ENCODE measurements at regions not wholly inside any gene's neighbourhood (a gene's known extent, or its start where the extent isn't known, plus 50 kb on each side); places are given as distances from the start of the nearest gene placed in this dataset.

- no peaks in the 10 kb centered on the region for H3K4me1 ChIP-seq (ENCODE audit: control insufficient read depth in 3 of 3, insufficient read depth in 3 of 3, low read length in 3 of 3)
- no peak overlapping the region for H3K9ac ChIP-seq (ENCODE audit: low read depth in 1 of 3, low read length in 3 of 3)
Observed at GRCh38 chr5:107230367-107230766, 440.4 kb downstream of the EFNA5 start.

GRCh38 chr5:107228226-107228625 lies 442.5 kb downstream of the EFNA5 start:
- Histone ChIP-seq H3K27ac (ENCODE audit: low read depth, low read length) (no peak overlapping the region), H3K4me3 (ENCODE audit: low read length in 3 of 3) (no peak overlapping the region), H3K27me3 (ENCODE audit: control insufficient read depth in 3 of 3, insufficient read depth in 3 of 3, low read length in 3 of 3) (no peaks in the 10 kb centered on the region), H3K9me3 (ENCODE audit: control insufficient read depth in 3 of 3, low read length in 3 of 3) (peaks cover 0 to 2% (median 0%) of the 10 kb centered on the region in 3 donors), H3K9ac (ENCODE audit: low read depth in 1 of 3, low read length in 3 of 3) (no peak overlapping the region), H3K36me3 (ENCODE audit: control insufficient read depth in 3 of 3, insufficient read depth in 3 of 3, low read length in 3 of 3) (no peaks in the 10 kb centered on the region), H3K4me1 (ENCODE audit: control insufficient read depth in 3 of 3, insufficient read depth in 3 of 3, low read length in 3 of 3) (no peaks in the 10 kb centered on the region)

More at GRCh38 chr5:107230367-107230766, 440.4 kb downstream of the EFNA5 start:
- Histone ChIP-seq H3K9me3 (ENCODE audit: control insufficient read depth in 3 of 3, low read length in 3 of 3) (peaks cover 0 to 2% (median 0%) of the 10 kb centered on the region in 3 donors), H3K36me3 (ENCODE audit: control insufficient read depth in 3 of 3, insufficient read depth in 3 of 3, low read length in 3 of 3) (no peaks in the 10 kb centered on the region), H3K4me3 (ENCODE audit: low read length in 3 of 3) (no peak overlapping the region), H3K27me3 (ENCODE audit: control insufficient read depth in 3 of 3, insufficient read depth in 3 of 3, low read length in 3 of 3) (no peaks in the 10 kb centered on the region), H3K27ac (ENCODE audit: low read depth, low read length) (no peak overlapping the region)

GRCh38 chr5:107224272-107224671 lies 446.5 kb downstream of the EFNA5 start:
- Histone ChIP-seq H3K27me3 (ENCODE audit: control insufficient read depth in 3 of 3, insufficient read depth in 3 of 3, low read length in 3 of 3) (no peaks in the 10 kb centered on the region), H3K27ac (ENCODE audit: low read depth, low read length) (no peak overlapping the region), H3K4me3 (ENCODE audit: low read length in 3 of 3) (no peak overlapping the region)

GRCh38 chr5:107223066-107223465 lies 447.7 kb downstream of the EFNA5 start:
- Histone ChIP-seq H3K9ac (ENCODE audit: low read depth in 1 of 3, low read length in 3 of 3) (no peak overlapping the region), H3K27ac (ENCODE audit: low read depth, low read length) (no peak overlapping the region), H3K9me3 (ENCODE audit: control insufficient read depth in 3 of 3, low read length in 3 of 3) (no peaks in the 10 kb centered on the region), H3K27me3 (ENCODE audit: control insufficient read depth in 3 of 3, insufficient read depth in 3 of 3, low read length in 3 of 3) (no peaks in the 10 kb centered on the region), H3K4me1 (ENCODE audit: control insufficient read depth in 3 of 3, insufficient read depth in 3 of 3, low read length in 3 of 3) (peaks cover 2 to 8% (median 7%) of the 10 kb centered on the region in 3 donors), H3K36me3 (ENCODE audit: control insufficient read depth in 3 of 3, insufficient read depth in 3 of 3, low read length in 3 of 3) (no peaks in the 10 kb centered on the region), H3K4me3 (ENCODE audit: low read length in 3 of 3) (no peak overlapping the region)

More at GRCh38 chr5:107224272-107224671, 446.5 kb downstream of the EFNA5 start:
- no peaks in the 10 kb centered on the region for H3K36me3 ChIP-seq (ENCODE audit: control insufficient read depth in 3 of 3, insufficient read depth in 3 of 3, low read length in 3 of 3)
- H3K4me1 ChIP-seq (ENCODE audit: control insufficient read depth in 3 of 3, insufficient read depth in 3 of 3, low read length in 3 of 3) = no peaks in the 10 kb centered on the region
- H3K9ac ChIP-seq (ENCODE audit: low read depth in 1 of 3, low read length in 3 of 3) = no peak overlapping the region
- H3K9me3 ChIP-seq (ENCODE audit: control insufficient read depth in 3 of 3, low read length in 3 of 3) = no peaks in the 10 kb centered on the region

GRCh38 chr5:107219993-107220392 lies 450.7 kb downstream of the EFNA5 start:
- H3K4me1 ChIP-seq (ENCODE audit: control insufficient read depth in 3 of 3, insufficient read depth in 3 of 3, low read length in 3 of 3) = peaks cover 7 to 19% (median 18%) of the 10 kb centered on the region in 3 donors
- no peaks in the 10 kb centered on the region for H3K9me3 ChIP-seq (ENCODE audit: control insufficient read depth in 3 of 3, low read length in 3 of 3)
- H3K36me3 ChIP-seq (ENCODE audit: control insufficient read depth in 3 of 3, insufficient read depth in 3 of 3, low read length in 3 of 3) = no peaks in the 10 kb centered on the region
- H3K4me3 ChIP-seq (ENCODE audit: low read length in 3 of 3) = no peak overlapping the region
- H3K9ac ChIP-seq (ENCODE audit: low read depth in 1 of 3, low read length in 3 of 3) = no peak overlapping the region
- H3K27me3 ChIP-seq (ENCODE audit: control insufficient read depth in 3 of 3, insufficient read depth in 3 of 3, low read length in 3 of 3) = no peaks in the 10 kb centered on the region
- no peak overlapping the region for H3K27ac ChIP-seq (ENCODE audit: low read depth, low read length)

GRCh38 chr5:107218457-107219193 lies 452.1 kb downstream of the EFNA5 start:
- H3K9ac ChIP-seq (ENCODE audit: low read depth in 1 of 3, low read length in 3 of 3) = no peak overlapping the region
- no peaks in the 10 kb centered on the region for H3K36me3 ChIP-seq (ENCODE audit: control insufficient read depth in 3 of 3, insufficient read depth in 3 of 3, low read length in 3 of 3)
- peak overlapping the region; percentile 90 for H3K27ac ChIP-seq (ENCODE audit: low read depth, low read length)
- no peaks in the 10 kb centered on the region for H3K9me3 ChIP-seq (ENCODE audit: control insufficient read depth in 3 of 3, low read length in 3 of 3)
- no peaks in the 10 kb centered on the region for H3K27me3 ChIP-seq (ENCODE audit: control insufficient read depth in 3 of 3, insufficient read depth in 3 of 3, low read length in 3 of 3)
- H3K4me3 ChIP-seq (ENCODE audit: low read length in 3 of 3) = peak overlapping the region in 1 of 3 donors; percentile 4
- H3K4me1 ChIP-seq (ENCODE audit: control insufficient read depth in 3 of 3, insufficient read depth in 3 of 3, low read length in 3 of 3) = peaks cover 7 to 19% (median 18%) of the 10 kb centered on the region in 3 donors

GRCh38 chr5:107217721-107218130 lies 453.0 kb downstream of the EFNA5 start:
- Histone ChIP-seq H3K27me3 (ENCODE audit: control insufficient read depth in 3 of 3, insufficient read depth in 3 of 3, low read length in 3 of 3) (no peaks in the 10 kb centered on the region), H3K36me3 (ENCODE audit: control insufficient read depth in 3 of 3, insufficient read depth in 3 of 3, low read length in 3 of 3) (no peaks in the 10 kb centered on the region), H3K4me1 (ENCODE audit: control insufficient read depth in 3 of 3, insufficient read depth in 3 of 3, low read length in 3 of 3) (peaks cover 7 to 19% (median 18%) of the 10 kb centered on the region in 3 donors), H3K4me3 (ENCODE audit: low read length in 3 of 3) (peak overlapping the region in 1 of 3 donors; percentile 30), H3K9me3 (ENCODE audit: control insufficient read depth in 3 of 3, low read length in 3 of 3) (no peaks in the 10 kb centered on the region), H3K9ac (ENCODE audit: low read depth in 1 of 3, low read length in 3 of 3) (peak overlapping the region in 1 of 3 donors; percentile 4), H3K27ac (ENCODE audit: low read depth, low read length) (peak overlapping the region; percentile 90)

GRCh38 chr5:107216587-107216986 lies 454.1 kb downstream of the EFNA5 start:
- Histone ChIP-seq H3K27me3 (ENCODE audit: control insufficient read depth in 3 of 3, insufficient read depth in 3 of 3, low read length in 3 of 3) (no peaks in the 10 kb centered on the region), H3K36me3 (ENCODE audit: control insufficient read depth in 3 of 3, insufficient read depth in 3 of 3, low read length in 3 of 3) (no peaks in the 10 kb centered on the region), H3K27ac (ENCODE audit: low read depth, low read length) (peak overlapping the region; percentile 90)

GRCh38 chr5:107215611-107216010 lies 455.1 kb downstream of the EFNA5 start:
- no peaks in the 10 kb centered on the region for H3K36me3 ChIP-seq (ENCODE audit: control insufficient read depth in 3 of 3, insufficient read depth in 3 of 3, low read length in 3 of 3)
- H3K4me3 ChIP-seq (ENCODE audit: low read length in 3 of 3) = no peak overlapping the region
- H3K27ac ChIP-seq (ENCODE audit: low read depth, low read length) = peak overlapping the region; percentile 90
- peaks cover 7 to 19% (median 18%) of the 10 kb centered on the region in 3 donors for H3K4me1 ChIP-seq (ENCODE audit: control insufficient read depth in 3 of 3, insufficient read depth in 3 of 3, low read length in 3 of 3)
- no peaks in the 10 kb centered on the region for H3K27me3 ChIP-seq (ENCODE audit: control insufficient read depth in 3 of 3, insufficient read depth in 3 of 3, low read length in 3 of 3)
- no peaks in the 10 kb centered on the region for H3K9me3 ChIP-seq (ENCODE audit: control insufficient read depth in 3 of 3, low read length in 3 of 3)
- no peak overlapping the region for H3K9ac ChIP-seq (ENCODE audit: low read depth in 1 of 3, low read length in 3 of 3)

More at GRCh38 chr5:107216587-107216986, 454.1 kb downstream of the EFNA5 start:
- Histone ChIP-seq H3K4me1 (ENCODE audit: control insufficient read depth in 3 of 3, insufficient read depth in 3 of 3, low read length in 3 of 3) (peaks cover 7 to 19% (median 18%) of the 10 kb centered on the region in 3 donors), H3K9me3 (ENCODE audit: control insufficient read depth in 3 of 3, low read length in 3 of 3) (no peaks in the 10 kb centered on the region), H3K4me3 (ENCODE audit: low read length in 3 of 3) (no peak overlapping the region), H3K9ac (ENCODE audit: low read depth in 1 of 3, low read length in 3 of 3) (peak overlapping the region in 1 of 3 donors; percentile 4)

- peaks cover 5 to 11% (median 11%) of the 10 kb centered on the region in 3 donors for H3K4me1 ChIP-seq (ENCODE audit: control insufficient read depth in 3 of 3, insufficient read depth in 3 of 3, low read length in 3 of 3)
- no peak overlapping the region for H3K27ac ChIP-seq (ENCODE audit: low read depth, low read length)
- H3K36me3 ChIP-seq (ENCODE audit: control insufficient read depth in 3 of 3, insufficient read depth in 3 of 3, low read length in 3 of 3) = no peaks in the 10 kb centered on the region
- no peaks in the 10 kb centered on the region for H3K9me3 ChIP-seq (ENCODE audit: control insufficient read depth in 3 of 3, low read length in 3 of 3)
- H3K9ac ChIP-seq (ENCODE audit: low read depth in 1 of 3, low read length in 3 of 3) = no peak overlapping the region
- no peaks in the 10 kb centered on the region for H3K27me3 ChIP-seq (ENCODE audit: control insufficient read depth in 3 of 3, insufficient read depth in 3 of 3, low read length in 3 of 3)
- H3K4me3 ChIP-seq (ENCODE audit: low read length in 3 of 3) = no peak overlapping the region
Observed at GRCh38 chr5:107213025-107213424, 457.7 kb downstream of the EFNA5 start.
